ENCODE measurements at regions not wholly inside any gene's neighbourhood (a gene's known extent, or its start where the extent isn't known, plus 50 kb on each side); places are given as distances from the start of the nearest gene placed in this dataset.

DNA sequence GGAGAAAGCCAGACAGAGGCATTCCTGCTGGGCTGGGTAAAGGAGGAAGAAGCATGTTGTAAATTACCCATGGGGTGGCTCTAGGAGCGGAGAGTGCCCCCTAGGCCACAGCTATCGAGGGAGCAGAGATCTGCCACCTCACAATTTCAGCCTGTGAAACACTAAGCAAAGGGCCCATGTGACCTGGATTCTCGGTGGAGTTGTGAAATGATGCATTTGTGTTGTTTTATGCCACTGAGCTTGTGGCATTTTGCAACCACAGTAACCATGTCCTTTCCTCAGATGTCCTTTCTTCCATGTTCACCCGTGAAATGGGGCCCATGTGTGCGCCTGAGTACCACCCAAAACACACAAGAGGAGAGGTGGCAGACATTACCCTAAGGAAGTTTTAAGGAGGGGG is 159.3 kb downstream of the SYK start:
- Histone ChIP-seq H3K27me3 (no peaks in the 10 kb centered on the region), H3K4me3 (ENCODE audit: low read depth, low read length) (no peak overlapping the region), H3K4me1 (peaks cover 10% of the 10 kb centered on the region; the same call in 1 of the 2 replicates), H3K9me3 (no peaks in the 10 kb centered on the region), H3K36me3 (no peaks in the 10 kb centered on the region)
- no peak for DNase-seq
- TF ChIP-seq CTCF (IDR thresholded peaks at IDR 0.05; ENCODE audit: low read depth, low read length), result no peak

DNA sequence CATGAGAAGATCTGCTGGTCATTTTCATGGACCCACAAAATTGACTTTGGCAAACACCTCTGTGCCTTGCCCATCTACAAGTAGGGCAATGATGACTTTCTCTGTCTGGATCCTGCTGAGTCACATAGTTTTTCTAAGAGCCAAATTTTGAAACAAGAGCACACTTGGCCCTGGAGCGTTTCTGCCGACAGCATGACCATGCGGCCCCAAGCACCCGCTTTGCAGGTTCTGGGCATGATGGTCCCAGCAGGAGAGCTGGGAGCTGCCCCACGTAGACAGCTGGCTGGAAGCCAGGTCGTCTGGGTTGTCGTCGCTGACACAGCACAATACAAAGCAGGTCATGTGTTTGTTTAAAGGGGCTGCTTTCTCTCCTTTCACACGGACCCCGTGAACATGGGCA is 159.8 kb downstream of the SYK start:
- Histone ChIP-seq H3K9me3 (no peaks in the 10 kb centered on the region), H3K36me3 (no peaks in the 10 kb centered on the region), H3K4me3 (ENCODE audit: low read depth, low read length) (no peak overlapping the region), H3K27me3 (no peaks in the 10 kb centered on the region), H3K4me1 (peaks cover 10% of the 10 kb centered on the region; the same call in 1 of the 2 replicates)
- peak; percentile 72 for DNase-seq
- no peak for TF ChIP-seq CTCF (IDR thresholded peaks at IDR 0.05; ENCODE audit: low read depth, low read length)

GRCh38 chr9:90964101-90965020 is 162.7 kb downstream of the SYK start:
- peak; percentile 64 for TF ChIP-seq CTCF (IDR thresholded peaks at IDR 0.05; ENCODE audit: low read depth, low read length)
- H3K27me3 ChIP-seq, result no peaks in the 10 kb centered on the region
- peak overlapping the region; percentile 33 for H3K4me3 ChIP-seq (ENCODE audit: low read depth, low read length)
- DNase-seq, result peak; percentile 88
- H3K9me3 ChIP-seq, result no peaks in the 10 kb centered on the region; the same call in 1 of the 2 replicates
- H3K4me1 ChIP-seq, result peaks cover 13% of the 10 kb centered on the region; the same call in 1 of the 2 replicates
- no peaks in the 10 kb centered on the region for H3K36me3 ChIP-seq

- TF ChIP-seq CTCF (IDR thresholded peaks at IDR 0.05; ENCODE audit: low read depth, low read length), result no peak
- DNase-seq, result no peak
- no peaks in the 10 kb centered on the region for H3K36me3 ChIP-seq
- peaks cover 13% of the 10 kb centered on the region; the same call in 1 of the 2 replicates for H3K4me1 ChIP-seq
- H3K27me3 ChIP-seq, result no peaks in the 10 kb centered on the region
- H3K4me3 ChIP-seq (ENCODE audit: low read depth, low read length), result no peak overlapping the region
- H3K9me3 ChIP-seq, result no peaks in the 10 kb centered on the region; the same call in 1 of the 2 replicates
Observed at GRCh38 chr9:90965226-90966030, 163.8 kb downstream of the SYK start.

DNA sequence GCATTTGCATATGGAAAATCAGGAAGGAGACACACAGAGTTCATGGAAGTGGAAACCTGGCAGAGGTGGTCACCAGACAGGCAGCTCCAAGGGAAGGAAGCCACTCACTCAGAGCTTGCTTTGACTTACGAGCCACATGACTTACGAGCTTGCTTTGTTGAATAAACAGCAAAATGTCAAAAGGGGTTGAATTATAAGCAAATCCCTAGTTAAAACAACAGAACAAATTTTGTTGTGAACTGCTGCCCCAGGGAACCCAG is 164.3 kb downstream of the SYK start:
- Histone ChIP-seq H3K9me3 (no peaks in the 10 kb centered on the region; the same call in 1 of the 2 replicates), H3K4me1 (peaks cover 13% of the 10 kb centered on the region; the same call in 1 of the 2 replicates), H3K4me3 (ENCODE audit: low read depth, low read length) (no peak overlapping the region), H3K27me3 (no peaks in the 10 kb centered on the region), H3K36me3 (no peaks in the 10 kb centered on the region)
- no peak for DNase-seq
- TF ChIP-seq CTCF (IDR thresholded peaks at IDR 0.05; ENCODE audit: low read depth, low read length), result no peak

Data from BE2C (cell line).